PC-9 (cell line): ENCODE measurements at regions not wholly inside any gene's neighbourhood (a gene's known extent, or its start where the extent isn't known, plus 50 kb on each side); places are given as distances from the start of the nearest gene placed in this dataset.

Source experiments
- BruUV-seq: library from RNA; stranded (reverse); fragments of 400-500 nt; replicated peaks from 2 replicates; lab custom pipeline; 2021; lab: Mats Ljungman, UMichigan
- CTCF ChIA-PET: fragments of 300-600 bp; sonication (Branson Sonifier 250); formaldehyde crosslinking; loops from one replicate; lab custom pipeline; 2022; ENCODE audit warnings: antibody characterized with exemption; lab: Charles Lee
- POLR2A ChIA-PET: fragments of 300-600 bp; sonication (Branson Sonifier 250); formaldehyde crosslinking; loops from one replicate; lab custom pipeline; 2022; ENCODE audit warnings: antibody characterized with exemption; ENCODE audit not compliant: unreplicated experiment; lab: Charles Lee
- DNase-seq, 2 experiments: peaks; one replicate each; pipeline versions ENCODE4 v3.0.0 to v3.0.0-alpha.2; 2015 to 2022; ENCODE audit warnings: mixed read lengths in 1 of 2
- H2AFZ ChIP-seq: fragments of 200-600 bp; sonication (generic); 2 replicates; pipeline ENCODE4 v1.8.1; 2017; ENCODE audit warnings: antibody characterized with exemption
- H3F3A ChIP-seq: fragments of 200-600 bp; sonication (generic); 2 replicates; pipeline ENCODE4 v1.8.1; 2017; ENCODE audit warnings: antibody characterized with exemption, mild to moderate bottlenecking, low read depth; ENCODE audit not compliant: insufficient read depth
- H3K27ac ChIP-seq: fragments of 200-600 bp; sonication (generic); 2 replicates; pipeline ENCODE4 v1.6.1; 2016; ENCODE audit warnings: mixed run types
- H3K27me3 ChIP-seq: fragments of 200-600 bp; sonication (generic); 2 replicates; pipeline ENCODE4 v1.6.1; 2016; ENCODE audit warnings: low read depth, mixed run types; ENCODE audit not compliant: insufficient read depth
- H3K36me3 ChIP-seq: fragments of 200-600 bp; sonication (generic); 2 replicates; pipeline ENCODE4 v1.6.1; 2016; ENCODE audit warnings: low read depth, mixed run types
- H3K4me1 ChIP-seq: fragments of 200-600 bp; sonication (generic); replicated peaks from 2 replicates; pipeline ENCODE4 v1.6.1; 2016; ENCODE audit warnings: mixed run types; ENCODE audit not compliant: insufficient read depth
- H3K4me2 ChIP-seq: fragments of 200-600 bp; sonication (generic); 2 replicates; pipeline ENCODE4 v1.6.1; 2017; ENCODE audit warnings: mixed run types
- H3K4me3 ChIP-seq: fragments of 200-600 bp; sonication (generic); 2 replicates; pipeline ENCODE4 v1.6.1; 2016; ENCODE audit warnings: mixed run types
- H3K79me2 ChIP-seq: fragments of 200-600 bp; sonication (generic); 2 replicates; pipeline ENCODE4 v1.6.1; 2017; ENCODE audit warnings: low read depth, mixed run types
- H3K9me2 ChIP-seq: fragments of 200-600 bp; sonication (generic); 2 replicates; pipeline ENCODE4 v1.8.1; 2017; ENCODE audit warnings: mild to moderate bottlenecking; ENCODE audit not compliant: insufficient read depth
- H3K9me3 ChIP-seq: fragments of 200-600 bp; sonication (generic); 2 replicates; pipeline ENCODE4 v1.8.1; 2016; ENCODE audit warnings: low read depth; ENCODE audit not compliant: insufficient read depth
- H4K20me1 ChIP-seq: fragments of 200-600 bp; sonication (generic); 2 replicates; pipeline ENCODE4 v1.8.1; 2017; ENCODE audit not compliant: insufficient read depth
- EZH2 ChIP-seq: fragments of 200-600 bp; sonication (generic); IDR thresholded peaks from 2 replicates; pipeline ENCODE4 v1.8.0; 2017; ENCODE audit warnings: antibody characterized with exemption, low read depth
- intact Hi-C: fragments of 100-400 bp; cut with micrococcal nuclease; formaldehyde crosslinking; loops from one replicate; pipeline ENCODE4 v1.10.0; 2022; ENCODE audit not compliant: unreplicated experiment
- TF ChIP-seq, protein P1 (sequence below): fragments of 200-600 bp; sonication (generic); conservative IDR thresholded peaks from 2 replicates; pipeline ENCODE4 v1.6.1; 2017; ENCODE audit warnings: mixed run types, antibody characterized with exemption, mild to moderate bottlenecking, moderate library complexity

DNA sequence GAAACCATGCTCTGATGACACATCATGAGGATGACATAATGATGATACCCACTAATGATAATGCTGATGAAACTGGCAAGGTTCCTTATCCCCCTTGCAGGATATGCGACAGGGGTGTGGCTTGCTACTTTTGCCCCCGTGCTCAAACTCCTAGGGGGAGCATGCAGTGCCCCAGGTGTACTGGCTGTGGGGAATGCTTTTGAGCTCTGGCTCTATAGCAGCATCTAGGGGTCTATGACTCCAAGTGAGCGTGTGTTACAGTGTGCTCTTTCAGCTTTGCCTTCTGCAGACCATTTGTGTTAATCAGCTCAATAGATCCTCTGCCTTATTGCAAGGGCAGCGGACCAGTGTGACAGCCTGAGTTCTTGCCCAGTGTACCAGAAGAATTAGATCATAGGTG lies 1239.5 kb downstream of the SI start:
- ChIA-PET POLR2A (no interaction called here), CTCF (no interaction called here)
- Histone ChIP-seq H3K4me2 (no peak overlapping the region), H3K4me1 (no peaks in the 10 kb centered on the region), H3K4me3 (no peak overlapping the region), H3K79me2 (no peaks in the 10 kb centered on the region), H3K9me3 (no peaks in the 10 kb centered on the region), H3K9me2 (no peaks in the 10 kb centered on the region), H3K27ac (no peak overlapping the region), H3K27me3 (no peaks in the 10 kb centered on the region), H3F3A (no peaks in the 10 kb centered on the region), H4K20me1 (no peaks in the 10 kb centered on the region), H2AFZ (no peak overlapping the region), H3K36me3 (no peaks in the 10 kb centered on the region)
- TF ChIP-seq EZH2 = no peak
- TF ChIP-seq, protein P1, sequence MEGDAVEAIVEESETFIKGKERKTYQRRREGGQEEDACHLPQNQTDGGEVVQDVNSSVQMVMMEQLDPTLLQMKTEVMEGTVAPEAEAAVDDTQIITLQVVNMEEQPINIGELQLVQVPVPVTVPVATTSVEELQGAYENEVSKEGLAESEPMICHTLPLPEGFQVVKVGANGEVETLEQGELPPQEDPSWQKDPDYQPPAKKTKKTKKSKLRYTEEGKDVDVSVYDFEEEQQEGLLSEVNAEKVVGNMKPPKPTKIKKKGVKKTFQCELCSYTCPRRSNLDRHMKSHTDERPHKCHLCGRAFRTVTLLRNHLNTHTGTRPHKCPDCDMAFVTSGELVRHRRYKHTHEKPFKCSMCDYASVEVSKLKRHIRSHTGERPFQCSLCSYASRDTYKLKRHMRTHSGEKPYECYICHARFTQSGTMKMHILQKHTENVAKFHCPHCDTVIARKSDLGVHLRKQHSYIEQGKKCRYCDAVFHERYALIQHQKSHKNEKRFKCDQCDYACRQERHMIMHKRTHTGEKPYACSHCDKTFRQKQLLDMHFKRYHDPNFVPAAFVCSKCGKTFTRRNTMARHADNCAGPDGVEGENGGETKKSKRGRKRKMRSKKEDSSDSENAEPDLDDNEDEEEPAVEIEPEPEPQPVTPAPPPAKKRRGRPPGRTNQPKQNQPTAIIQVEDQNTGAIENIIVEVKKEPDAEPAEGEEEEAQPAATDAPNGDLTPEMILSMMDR = no peak
- intact Hi-C loops = no loop called here
- no TSS peak for BruUV-seq
- no peak for DNase-seq

DNA sequence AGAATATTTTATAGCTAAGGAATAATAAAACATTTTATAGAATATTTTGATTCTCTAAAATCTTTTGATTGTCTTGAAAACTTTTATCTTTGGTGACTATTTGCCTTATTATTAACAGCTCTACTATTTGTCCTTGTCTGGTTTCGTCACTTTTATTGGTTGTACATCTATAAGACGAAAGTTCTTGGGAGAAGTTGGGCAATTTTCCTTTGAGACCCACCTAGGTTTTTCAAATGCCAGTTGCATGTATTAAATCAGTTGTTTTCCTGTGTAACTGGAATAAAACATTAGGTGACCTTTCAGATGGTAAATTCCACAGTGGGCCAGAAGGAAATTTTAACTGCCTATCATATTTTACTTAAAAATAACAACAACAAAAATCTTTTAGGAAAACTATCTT lies 1245.7 kb downstream of the SI start:
- Histone ChIP-seq H3K79me2 (no peaks in the 10 kb centered on the region), H3K36me3 (no peaks in the 10 kb centered on the region), H2AFZ (no peak overlapping the region), H3K27ac (no peak overlapping the region), H3K9me3 (no peaks in the 10 kb centered on the region), H3K27me3 (no peaks in the 10 kb centered on the region), H3K4me3 (no peak overlapping the region), H3K4me2 (no peak overlapping the region), H4K20me1 (no peaks in the 10 kb centered on the region), H3K9me2 (no peaks in the 10 kb centered on the region; the same call in 1 of the 2 replicates), H3F3A (no peaks in the 10 kb centered on the region), H3K4me1 (no peaks in the 10 kb centered on the region)
- ChIA-PET POLR2A (no interaction called here), CTCF (no interaction called here)
- BruUV-seq = no TSS peak
- intact Hi-C loops = no loop called here
- TF ChIP-seq, protein P1 = no peak
- no peak for TF ChIP-seq EZH2
- no peak for DNase-seq

DNA sequence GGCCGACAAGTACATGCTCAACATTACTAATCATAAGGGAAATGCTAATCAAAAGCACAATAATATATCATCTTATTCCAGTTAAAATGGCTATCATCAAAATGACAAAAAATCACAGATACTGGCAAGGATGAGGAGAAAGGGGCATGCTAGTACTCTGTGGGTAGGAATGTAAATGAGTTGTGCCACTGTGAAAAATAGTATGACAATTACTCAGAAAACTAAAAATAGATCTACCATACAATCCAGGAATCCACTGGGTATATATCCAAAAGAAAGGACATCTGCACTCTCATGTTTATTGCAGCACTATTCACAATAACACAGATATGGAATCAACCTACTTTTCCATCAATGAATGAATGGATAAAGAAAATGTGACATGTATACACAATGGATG lies 1256.5 kb downstream of the SI start:
- no peak for DNase-seq
- no TSS peak for BruUV-seq
- Histone ChIP-seq H3K79me2 (no peaks in the 10 kb centered on the region), H3K9me3 (no peaks in the 10 kb centered on the region), H3K4me1 (no peaks in the 10 kb centered on the region), H3K4me2 (no peak overlapping the region), H2AFZ (no peak overlapping the region), H3K9me2 (0 out of 2 replicates have a peak, but pooled peaks cover 3% of the 10 kb centered on the region), H4K20me1 (no peaks in the 10 kb centered on the region), H3K36me3 (no peaks in the 10 kb centered on the region), H3K27me3 (no peaks in the 10 kb centered on the region), H3K4me3 (no peak overlapping the region), H3K27ac (no peak overlapping the region), H3F3A (no peaks in the 10 kb centered on the region)
- TF ChIP-seq EZH2 = no peak
- TF ChIP-seq, protein P1 = no peak
- intact Hi-C loops = no loop called here
- CTCF ChIA-PET = no interaction called here
- POLR2A ChIA-PET = no interaction called here
